Spinal cord (tissue), 9 donors: ENCODE measurements at regions not wholly inside any gene's neighbourhood (a gene's known extent, or its start where the extent isn't known, plus 50 kb on each side); places are given as distances from the start of the nearest gene placed in this dataset.
A peak's percentile ranks its signal among the peaks of the same experiment; 100 is the strongest.
"Not testable (repeated sequence)": the region's sequence is repeated elsewhere in the genome, so short reads cannot be mapped to it uniquely, and the experiment has no call there.

Source experiments
- DNase-seq, 6 donors: peaks; one replicate each; pipeline versions ENCODE4 v3.0.0 to v3.0.0-alpha.2; 2013 to 2015; ENCODE audit warnings: low spot score in 6 of 6, low read depth in 4 of 6
- H3K27ac ChIP-seq: one replicate; pipeline ENCODE4 v1.5.1; 2013; ENCODE audit warnings: low read depth, low read length, control low read depth
- H3K27me3 ChIP-seq: one replicate; pipeline ENCODE4 v1.6.1; 2013; ENCODE audit warnings: low read length; ENCODE audit not compliant: control insufficient read depth, insufficient read depth
- H3K36me3 ChIP-seq: one replicate; pipeline ENCODE4 v1.6.1; 2013; ENCODE audit warnings: low read length; ENCODE audit not compliant: control insufficient read depth, insufficient read depth
- H3K4me1 ChIP-seq: one replicate; pipeline ENCODE4 v1.6.1; 2013; ENCODE audit warnings: low read length; ENCODE audit not compliant: control insufficient read depth, insufficient read depth
- H3K4me3 ChIP-seq: one replicate; pipeline ENCODE4 v1.5.1; 2013; ENCODE audit warnings: low read depth, low read length, control low read depth
- H3K9me3 ChIP-seq: one replicate; pipeline ENCODE4 v1.6.1; 2013; ENCODE audit warnings: low read length; ENCODE audit not compliant: control insufficient read depth, insufficient read depth
- WGBS: methylation state at CpG from one replicate; pipeline ENCODE4 v1.1.5; 2013; ENCODE audit warnings: missing lambda C conversion rate; ENCODE audit not compliant: insufficient coverage; 5-methylcytosine and 5-hydroxymethylcytosine counted together
- donor health status: healthy.

- no CpG with 5 or more reads among the region's 7 CpGs for WGBS
- not testable (repeated sequence) for H3K27me3 ChIP-seq, H3K9me3 ChIP-seq, H3K4me1 ChIP-seq, DNase-seq, H3K27ac ChIP-seq, H3K4me3 ChIP-seq, H3K36me3 ChIP-seq
These were observed 338.1 kb downstream of the ANAPC1 start for GRCh38 chr2:111545723-111546431.

- H3K27ac ChIP-seq, H3K4me3 ChIP-seq, DNase-seq, H3K27me3 ChIP-seq, H3K36me3 ChIP-seq, H3K4me1 ChIP-seq, H3K9me3 ChIP-seq: not testable (repeated sequence)
- WGBS, result no CpG with 5 or more reads among the region's 5 CpGs
These were observed 337.4 kb downstream of the ANAPC1 start for GRCh38 chr2:111546578-111546977.

- H3K4me1 ChIP-seq, H3K27me3 ChIP-seq, DNase-seq, H3K27ac ChIP-seq, H3K36me3 ChIP-seq, H3K4me3 ChIP-seq, H3K9me3 ChIP-seq: not testable (repeated sequence)
- WGBS, result no CpG with 5 or more reads among the region's 2 CpGs
These were observed 334.8 kb downstream of the ANAPC1 start for GRCh38 chr2:111549174-111549573.

GRCh38 chr2:111551428-111551827 is 332.6 kb downstream of the ANAPC1 start:
- H3K4me3 ChIP-seq, DNase-seq, H3K27ac ChIP-seq, H3K9me3 ChIP-seq, H3K27me3 ChIP-seq, H3K36me3 ChIP-seq, H3K4me1 ChIP-seq: not testable (repeated sequence)
- no CpG with 5 or more reads among the region's 2 CpGs for WGBS

- H3K36me3 ChIP-seq, H3K27me3 ChIP-seq, H3K9me3 ChIP-seq, H3K4me3 ChIP-seq, H3K27ac ChIP-seq, DNase-seq, H3K4me1 ChIP-seq: not testable (repeated sequence)
- no CpG with 5 or more reads among the region's 9 CpGs for WGBS
These were observed 331.4 kb downstream of the ANAPC1 start for GRCh38 chr2:111552625-111553024.

GRCh38 chr2:111559301-111559700 is 324.7 kb downstream of the ANAPC1 start:
- H3K4me1 ChIP-seq, H3K4me3 ChIP-seq, H3K9me3 ChIP-seq, H3K27ac ChIP-seq, H3K27me3 ChIP-seq, DNase-seq, H3K36me3 ChIP-seq: not testable (repeated sequence)
- no CpG with 5 or more reads among the region's 2 CpGs for WGBS

GRCh38 chr2:111559814-111560213 is 324.2 kb downstream of the ANAPC1 start:
- WGBS, result no CpG with 5 or more reads among the region's 3 CpGs
- not testable (repeated sequence) for H3K27me3 ChIP-seq, H3K27ac ChIP-seq, DNase-seq, H3K4me3 ChIP-seq, H3K4me1 ChIP-seq, H3K36me3 ChIP-seq, H3K9me3 ChIP-seq

GRCh38 chr2:111566068-111566467 is 317.9 kb downstream of the ANAPC1 start:
- DNase-seq, result peak; percentile 15 to 82 (median 58)
- H3K4me3 ChIP-seq, H3K4me1 ChIP-seq, H3K27ac ChIP-seq, H3K27me3 ChIP-seq, H3K9me3 ChIP-seq, H3K36me3 ChIP-seq: not testable (repeated sequence)
- WGBS, result 33% methylated on average over 7 of the region's 8 CpGs

GRCh38 chr2:111567233-111567632 is 316.8 kb downstream of the ANAPC1 start:
- H3K4me3 ChIP-seq, H3K9me3 ChIP-seq, H3K4me1 ChIP-seq, H3K27ac ChIP-seq, H3K27me3 ChIP-seq, H3K36me3 ChIP-seq, DNase-seq: not testable (repeated sequence)
- no CpG with 5 or more reads among the region's 5 CpGs for WGBS

GRCh38 chr2:111569356-111570199 is 314.4 kb downstream of the ANAPC1 start:
- not testable (repeated sequence) for DNase-seq, H3K4me3 ChIP-seq, H3K27ac ChIP-seq, H3K27me3 ChIP-seq, H3K36me3 ChIP-seq, H3K9me3 ChIP-seq, H3K4me1 ChIP-seq
- WGBS, result no CpG with 5 or more reads among the region's 5 CpGs
